NCI-H2171 (cell line): ENCODE measurements at regions not wholly inside any gene's neighbourhood (a gene's known extent, or its start where the extent isn't known, plus 50 kb on each side); places are given as distances from the start of the nearest gene placed in this dataset.

ENCODE experiments used
- DNase-seq: peaks from one replicate; lab custom pipeline; 2025; lab: John Stamatoyannopoulos, UW

DNA sequence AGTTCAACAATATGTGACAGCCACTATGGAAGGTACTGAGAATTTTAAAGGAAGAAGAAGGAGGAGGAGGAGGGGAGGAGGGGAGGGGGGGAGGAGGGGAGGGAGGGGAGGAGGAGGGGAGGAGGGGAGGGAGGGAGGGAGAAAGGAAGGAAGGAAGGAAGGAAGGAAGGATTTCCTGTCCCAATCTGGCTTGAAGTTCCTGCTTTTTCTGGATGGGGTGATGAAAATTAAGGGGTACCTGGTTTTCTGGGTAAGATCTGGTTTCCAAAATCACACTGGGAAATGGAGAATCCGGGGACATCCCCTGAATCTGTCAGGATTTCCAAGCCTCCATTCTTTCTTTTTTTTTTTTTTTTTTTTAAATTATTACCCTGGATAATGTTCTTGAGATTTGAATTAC, 271.8 kb downstream of the MTX2 start:
- DNase-seq = no peak

GRCh38 chr2:176542476-176542875, 273.2 kb downstream of the MTX2 start:
- no peak for DNase-seq

GRCh38 chr2:176544557-176544956, 275.3 kb downstream of the MTX2 start:
- DNase-seq = no peak

DNA sequence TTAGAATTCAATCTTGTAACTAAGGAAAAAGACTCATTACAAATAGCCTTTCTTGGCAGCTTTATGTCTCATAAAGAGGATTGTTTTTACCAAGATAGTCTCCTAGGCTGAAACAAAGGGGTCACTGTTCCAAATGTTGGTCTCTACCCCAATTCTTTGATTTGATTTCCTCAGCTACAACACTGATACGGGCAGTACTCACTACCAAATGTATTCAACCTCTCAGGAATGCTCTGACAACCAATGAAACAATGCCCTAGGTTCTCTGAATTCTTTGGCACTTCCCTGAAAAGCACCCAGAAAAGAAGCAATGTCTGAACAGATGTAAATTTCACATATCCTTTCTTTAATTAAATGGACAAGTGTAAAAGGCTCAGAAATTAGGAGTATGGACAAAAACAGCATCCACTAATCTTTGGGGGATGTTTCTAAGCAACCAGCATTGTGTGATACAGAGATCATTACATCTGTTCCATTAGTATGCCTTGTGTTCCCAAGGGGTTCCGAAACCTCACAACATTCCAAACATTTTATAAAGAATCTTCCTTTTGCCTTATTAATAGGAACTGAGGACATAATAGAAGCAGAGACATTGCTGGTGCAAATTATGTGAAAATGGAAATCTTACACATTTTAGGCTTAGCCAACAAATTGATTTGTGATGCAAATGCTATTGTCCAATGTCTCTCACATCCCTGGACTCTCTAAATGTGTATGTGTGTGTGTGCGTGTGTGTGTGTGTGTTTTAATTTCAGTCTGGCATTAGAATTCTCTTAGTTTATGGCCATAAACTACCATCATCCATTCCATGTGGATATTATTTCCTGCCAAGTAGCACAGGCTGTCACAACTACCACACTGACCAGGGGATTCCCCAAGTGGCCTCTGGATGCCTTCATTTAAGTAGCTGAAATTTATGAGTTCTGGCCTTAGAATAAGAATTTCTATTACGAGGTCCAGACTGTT, 276.0 kb downstream of the MTX2 start:
- DNase-seq = no peak

DNA sequence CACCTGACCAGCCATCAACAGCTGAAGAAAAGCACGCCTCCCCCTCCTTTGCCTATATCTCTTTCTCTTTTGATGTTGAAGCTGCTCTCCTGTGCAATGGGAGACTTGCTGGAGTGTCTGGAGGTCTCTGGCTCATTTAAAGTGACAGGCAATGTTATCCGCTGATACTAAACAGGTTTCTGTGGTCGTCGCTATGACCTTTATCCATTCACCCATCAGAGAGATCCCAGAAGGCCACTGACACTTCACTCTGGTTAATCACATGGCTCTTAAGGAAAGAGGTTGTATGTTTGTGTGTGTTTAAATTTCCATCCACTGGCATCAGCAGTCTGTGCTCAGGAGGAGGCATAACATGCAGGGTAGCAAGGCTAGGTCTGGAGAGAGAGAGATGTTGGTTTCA, 277.3 kb downstream of the MTX2 start:
- no peak for DNase-seq

DNA sequence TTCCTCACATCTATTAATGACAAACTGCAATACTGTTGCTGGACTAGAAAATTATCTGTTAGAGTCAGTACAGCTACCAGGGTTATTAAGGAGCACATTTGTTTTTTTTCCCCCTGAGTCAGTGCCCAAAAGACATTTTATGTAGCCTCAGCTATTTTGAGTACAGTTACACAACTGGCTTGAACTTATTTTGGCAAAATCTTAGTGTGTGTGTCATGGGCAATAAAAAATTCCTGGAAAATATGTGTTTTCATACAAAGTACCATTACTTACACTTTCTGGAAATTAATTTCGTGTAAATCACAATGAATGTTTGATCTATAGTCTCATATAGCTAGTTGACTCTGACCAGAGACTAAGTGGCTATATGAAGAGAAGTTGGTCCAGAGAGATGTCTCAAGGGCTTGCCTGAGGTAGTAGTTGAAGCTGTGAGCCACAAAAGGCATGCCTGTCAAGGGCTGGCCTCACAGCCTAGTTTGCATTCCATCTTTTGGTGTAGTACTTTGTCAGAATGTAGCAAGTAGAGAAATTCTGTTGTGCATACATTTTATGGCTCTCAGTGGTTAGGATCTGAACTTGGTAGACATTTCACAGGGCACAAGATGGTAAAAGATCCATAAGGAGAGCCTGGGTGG, 283.4 kb downstream of the MTX2 start:
- DNase-seq = no peak

DNA sequence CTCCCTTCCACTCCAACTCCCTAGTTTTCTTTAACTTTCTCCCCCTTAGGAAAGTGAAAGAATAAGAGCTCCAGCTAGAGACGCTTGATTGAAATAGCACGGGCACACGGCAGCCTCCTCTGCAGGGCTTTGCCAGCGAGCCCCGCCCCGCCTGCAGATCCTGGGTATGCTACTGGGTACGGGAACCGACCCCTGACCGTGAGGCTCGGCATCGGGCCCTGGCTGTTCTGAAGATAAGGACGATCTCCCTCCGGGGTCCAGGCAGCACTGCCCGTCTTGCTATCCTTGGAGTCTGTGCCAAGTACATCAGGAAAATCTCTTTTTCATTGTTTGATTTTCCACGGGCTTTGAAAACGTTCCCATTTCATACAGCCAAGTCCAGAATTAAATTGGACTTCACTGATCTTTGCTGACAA, 284.5 kb downstream of the MTX2 start:
- peak; percentile 66 for DNase-seq

DNA sequence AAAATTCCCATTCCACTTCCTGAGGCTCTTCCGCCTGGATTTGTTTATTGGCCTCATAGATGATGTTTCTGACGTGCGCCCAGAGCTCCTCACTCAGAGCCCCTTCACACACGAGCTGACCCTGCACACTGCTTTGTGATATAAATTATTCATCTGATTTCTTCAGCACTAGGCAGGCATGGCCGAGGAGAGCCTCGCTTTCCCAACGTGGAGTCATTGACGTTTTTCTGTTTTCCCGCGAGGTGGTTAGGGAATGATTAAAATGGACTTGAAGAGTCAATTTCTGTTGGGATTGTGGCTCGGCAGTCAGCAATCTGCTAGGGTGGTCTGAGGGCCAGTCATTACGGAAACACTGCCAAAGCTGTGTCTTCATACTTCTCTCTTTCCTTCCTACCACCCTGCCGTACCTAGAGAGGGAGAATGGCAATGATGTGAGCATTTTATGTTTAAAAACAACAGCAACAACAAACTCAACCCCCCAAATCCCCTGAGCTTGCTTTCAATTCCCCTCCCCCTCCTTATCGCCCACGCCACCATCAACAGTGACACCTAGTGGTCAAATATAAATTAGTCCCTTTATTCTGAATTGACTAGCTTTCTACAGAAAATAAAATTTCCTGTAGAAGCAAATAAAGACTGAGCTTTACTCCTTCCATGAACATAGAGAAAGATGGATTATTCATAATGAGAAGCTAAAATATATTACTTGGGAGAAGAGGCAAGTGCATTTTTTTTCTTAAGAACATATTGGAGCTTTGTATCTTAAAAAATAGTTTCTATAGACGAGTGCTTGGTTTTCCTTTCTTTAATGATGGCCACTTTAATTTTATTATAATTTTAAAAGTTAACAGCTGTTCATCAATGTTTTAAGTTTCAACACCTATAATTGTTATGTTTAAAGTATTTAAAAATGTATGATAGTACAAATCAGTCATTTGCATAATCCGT, 285.1 kb downstream of the MTX2 start:
- peak; percentile 77 for DNase-seq

DNA sequence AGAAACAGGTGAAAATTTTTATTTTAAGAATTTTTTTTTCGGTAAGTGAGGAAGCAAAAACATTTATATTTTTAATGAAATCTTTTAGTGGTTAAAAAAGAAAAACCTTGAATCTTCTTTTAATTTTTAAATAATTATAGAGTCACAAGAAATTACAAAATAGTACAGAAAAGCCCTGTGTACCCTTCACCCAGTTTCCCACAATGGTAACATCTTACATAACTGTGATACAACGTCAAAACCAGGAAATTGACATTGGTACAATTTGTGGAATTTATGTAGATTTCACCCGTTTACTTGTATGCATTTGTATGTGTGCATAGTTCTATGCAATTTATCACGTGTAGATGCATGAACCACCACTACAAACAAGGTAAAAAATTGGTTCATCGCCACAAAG, 285.9 kb downstream of the MTX2 start:
- DNase-seq = no peak

DNA sequence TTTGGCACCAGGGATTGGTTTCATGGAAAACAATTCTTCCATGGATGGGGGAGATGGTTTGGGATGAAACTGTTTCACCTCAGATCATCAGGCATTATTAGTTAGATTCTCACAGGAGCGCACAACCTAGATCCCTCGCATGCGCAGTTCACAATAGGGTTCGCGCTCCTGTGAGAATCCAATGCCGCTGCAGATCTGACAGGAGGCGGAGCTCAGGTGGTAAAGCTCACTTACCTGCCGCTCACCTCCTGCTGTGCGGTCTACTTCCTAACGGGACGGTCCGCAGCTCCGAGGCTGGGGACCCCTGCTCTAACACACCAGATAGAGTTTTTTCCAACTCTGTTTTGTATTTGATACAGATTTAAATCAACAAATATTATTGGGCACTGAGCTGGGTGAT, 286.5 kb downstream of the MTX2 start:
- no peak for DNase-seq

DNA sequence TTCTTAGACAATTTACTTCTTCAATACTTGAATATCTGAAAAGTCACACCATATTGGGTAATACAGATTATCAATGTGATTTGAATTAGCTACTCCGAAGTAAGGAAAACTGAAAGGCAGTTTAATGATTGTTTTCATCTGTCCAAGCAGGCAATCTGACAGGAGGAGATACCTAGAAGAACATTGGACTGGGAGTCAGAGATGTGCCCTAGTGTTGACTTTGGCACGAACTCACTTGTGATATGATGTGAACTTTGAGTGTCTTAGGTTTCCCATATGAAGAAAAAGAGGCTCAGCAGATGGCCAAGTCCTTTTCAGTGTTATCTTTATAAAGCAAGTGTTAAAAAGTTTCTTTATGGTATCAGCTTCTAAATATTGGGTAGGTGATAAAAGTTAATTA, 287.1 kb downstream of the MTX2 start:
- no peak for DNase-seq

DNA sequence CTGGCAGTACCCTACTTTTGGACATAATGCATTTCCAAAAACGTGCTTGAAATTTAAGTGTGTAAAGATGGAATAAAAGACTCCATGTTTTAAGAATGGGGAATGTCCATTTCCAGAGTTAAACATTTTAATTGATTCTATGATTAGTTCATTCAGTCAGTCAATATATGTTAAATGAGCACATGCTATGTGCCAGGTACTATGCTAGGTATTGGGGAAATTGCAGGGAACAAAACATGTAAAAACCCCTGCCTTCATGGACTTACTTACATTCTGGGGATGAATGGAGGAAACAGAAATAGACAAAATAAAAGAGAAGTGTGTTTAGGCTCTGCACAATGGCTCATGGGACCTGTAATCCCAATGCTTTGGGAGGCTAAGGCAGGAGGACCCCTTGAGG, 288.6 kb downstream of the MTX2 start:
- DNase-seq = no peak

- DNase-seq = no peak
Measured at GRCh38 chr2:176558574-176559140, 289.4 kb downstream of the MTX2 start.

- no peak for DNase-seq
Measured at GRCh38 chr2:176560296-176560695, 291.1 kb downstream of the MTX2 start.

DNA sequence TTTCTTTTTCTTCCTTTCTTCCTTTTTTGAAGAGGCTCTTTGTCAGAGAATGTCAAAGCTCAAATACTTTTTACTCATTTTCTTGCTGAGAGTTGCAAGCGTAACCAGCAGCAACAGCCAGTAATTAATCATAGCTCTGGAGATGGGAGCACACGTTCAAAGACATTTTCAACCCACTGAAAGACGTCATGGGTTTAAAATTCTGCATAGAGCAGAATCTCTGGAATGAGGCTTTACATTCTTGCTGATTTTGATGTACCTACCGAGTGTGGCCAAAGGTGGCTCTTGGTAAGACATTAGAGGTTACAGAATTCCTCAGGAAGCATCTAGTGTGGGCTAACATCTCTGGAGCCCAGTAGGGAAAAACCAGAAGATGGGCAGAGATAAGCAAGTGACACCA, 292.5 kb downstream of the MTX2 start:
- DNase-seq = no peak

- DNase-seq = peak; percentile 63
Measured at GRCh38 chr2:176562359-176563078, 293.3 kb downstream of the MTX2 start.

DNA sequence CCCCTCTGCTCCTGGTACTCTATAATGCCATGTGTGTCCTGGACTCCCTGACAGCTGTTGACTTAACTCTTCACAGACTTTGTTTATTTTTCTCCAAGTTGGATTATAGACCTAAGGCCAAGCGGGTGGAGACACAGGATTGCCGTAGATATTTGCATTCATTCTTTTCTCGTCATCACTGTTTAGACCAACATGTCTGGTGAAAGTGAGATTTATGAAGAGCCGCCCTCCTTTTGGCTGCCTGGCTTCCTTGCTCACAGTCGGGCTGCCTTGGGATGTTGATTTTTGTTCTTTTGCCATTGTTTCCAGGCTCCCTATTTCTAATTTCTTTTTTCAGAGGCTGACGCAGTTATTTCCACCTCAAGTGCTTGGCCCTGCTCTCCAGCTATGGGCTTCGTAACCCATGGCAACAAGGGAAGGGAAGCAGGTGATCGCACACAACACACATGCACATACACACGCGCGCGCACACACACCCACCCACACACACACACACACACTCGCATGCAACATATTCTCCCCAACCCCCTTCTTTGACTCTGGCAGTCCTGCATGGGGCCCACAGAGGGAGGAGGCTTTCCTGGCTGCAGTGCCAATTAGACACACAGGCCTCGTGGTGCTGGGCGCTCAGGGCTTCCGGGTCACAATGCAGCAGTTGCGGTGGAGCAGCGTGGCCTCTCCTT, 296.5 kb downstream of the MTX2 start:
- DNase-seq = no peak

DNA sequence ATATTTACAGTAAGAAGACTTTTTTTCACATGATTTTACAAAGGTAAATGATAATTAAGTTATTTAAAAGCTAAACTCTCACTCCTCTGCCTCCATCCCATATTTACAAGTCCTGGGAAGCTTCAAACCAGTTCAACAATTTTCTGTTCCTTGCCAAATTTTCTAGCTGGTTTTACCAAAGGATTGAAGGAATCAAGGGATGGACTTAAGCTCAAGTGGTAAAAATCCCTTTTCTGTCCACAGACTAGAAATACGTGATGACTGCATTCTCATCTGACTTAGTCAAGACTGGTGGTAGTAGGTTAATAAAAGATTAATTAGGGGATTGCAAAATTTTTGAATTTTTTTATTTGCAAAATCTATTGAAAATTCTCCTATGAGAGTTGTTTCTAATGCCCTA, 297.3 kb downstream of the MTX2 start:
- no peak for DNase-seq

DNA sequence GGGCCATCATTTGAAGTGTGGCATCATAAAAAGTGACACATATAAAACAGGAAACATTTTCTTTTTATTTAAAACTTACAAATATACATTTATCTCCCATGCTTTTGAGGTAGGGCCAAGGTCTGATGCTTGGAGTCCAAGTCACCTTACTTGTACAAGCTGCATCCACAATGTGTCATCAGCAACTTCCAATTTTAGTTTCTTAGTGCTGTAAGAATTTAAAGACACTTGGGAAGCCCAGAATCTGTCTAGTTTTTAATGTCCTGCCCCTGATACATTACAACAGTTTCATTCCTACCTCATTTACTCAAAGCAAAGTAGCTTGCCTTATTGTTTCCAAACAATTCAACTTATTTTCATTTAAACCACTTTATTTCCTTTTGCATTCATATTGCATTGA, 297.7 kb downstream of the MTX2 start:
- DNase-seq = no peak

DNA sequence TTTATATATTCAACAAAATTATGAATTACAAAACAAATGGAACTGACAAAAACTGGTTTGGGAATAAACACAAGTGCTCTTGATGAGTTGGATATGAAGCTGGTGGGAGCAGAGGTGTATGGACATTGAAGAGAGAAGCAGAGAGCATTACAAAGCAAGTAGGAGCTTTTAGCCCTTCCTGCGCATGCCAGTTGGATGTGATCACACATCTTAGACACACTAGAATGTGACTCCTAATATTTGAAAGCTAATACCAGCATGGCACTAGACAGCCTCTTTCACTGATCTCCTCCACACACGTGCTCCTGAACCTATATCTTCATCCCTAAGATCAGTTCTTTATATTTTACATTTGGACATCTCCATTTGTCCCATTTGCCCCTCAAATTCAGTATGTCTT, 298.1 kb downstream of the MTX2 start:
- DNase-seq = no peak

DNA sequence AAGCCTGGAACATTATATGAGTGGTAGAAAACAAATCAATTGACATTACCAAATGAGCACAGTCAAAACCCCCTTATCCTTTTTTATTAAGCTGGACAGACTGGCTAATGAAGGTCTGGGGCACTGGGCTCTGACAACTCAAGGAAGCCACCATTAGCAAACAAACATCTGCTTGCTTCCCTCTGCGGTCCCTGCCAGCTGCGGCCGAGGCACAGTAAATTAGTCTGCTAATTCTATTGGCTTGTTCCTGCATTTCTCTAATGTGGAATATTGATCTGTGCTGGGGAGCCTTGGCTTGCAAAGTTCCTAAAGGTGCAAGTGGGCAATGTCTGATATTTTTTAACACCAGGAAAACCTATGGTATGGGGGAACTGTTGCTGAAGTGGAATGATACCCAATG, 300.3 kb downstream of the MTX2 start:
- no peak for DNase-seq
